GM19035 (cell line): ENCODE measurements at regions not wholly inside any gene's neighbourhood (a gene's known extent, or its start where the extent isn't known, plus 50 kb on each side); places are given as distances from the start of the nearest gene placed in this dataset.

Source experiments
- ATAC-seq: cut with Tn5 transposase; IDR thresholded peaks from one replicate; pipeline ENCODE4 v1.9.1; 2021; ENCODE audit not compliant: unreplicated experiment

DNA sequence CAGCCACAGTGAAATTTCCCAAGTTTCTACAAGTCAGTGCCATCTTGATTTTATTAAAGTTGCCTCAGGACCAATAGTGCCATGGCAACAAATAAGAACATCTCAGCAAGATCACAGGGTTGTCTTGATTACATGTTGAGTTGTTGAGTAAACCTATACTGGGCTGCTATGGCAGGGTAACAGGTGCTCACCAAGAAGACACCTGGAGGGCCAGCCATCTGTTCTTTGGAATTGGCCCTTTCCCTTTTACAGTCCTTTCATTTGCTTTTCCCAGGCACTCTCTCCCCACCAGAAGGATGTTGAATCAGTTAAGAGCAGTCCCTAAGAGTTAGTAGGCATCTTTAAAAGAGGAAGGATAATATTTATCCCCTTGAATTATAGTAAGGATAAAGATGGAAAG is 582.0 kb downstream of the TNS3 start:
- no peak for ATAC-seq

DNA sequence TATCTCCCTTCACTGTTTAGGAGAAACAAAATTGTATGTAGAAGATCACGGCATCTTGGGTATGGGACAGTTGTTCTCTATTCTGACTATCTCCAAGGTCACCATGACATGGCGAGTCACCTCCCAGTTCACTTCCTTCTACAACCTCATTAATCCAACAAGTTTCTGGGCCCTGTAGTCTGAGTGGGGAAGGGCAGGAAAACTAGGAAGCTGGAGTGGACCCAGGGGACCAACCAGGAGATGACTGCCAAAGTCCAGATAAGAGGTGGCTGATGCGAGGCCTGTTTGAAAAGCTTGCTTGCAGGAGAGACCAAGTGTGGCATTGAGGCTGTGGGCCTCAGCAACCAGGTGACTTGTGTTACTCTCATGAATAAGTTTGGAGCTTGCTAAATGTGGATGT is 584.9 kb downstream of the TNS3 start:
- ATAC-seq = no peak

- no peak for ATAC-seq
These were observed 588.5 kb downstream of the TNS3 start for GRCh38 chr7:46993396-46993795.

DNA sequence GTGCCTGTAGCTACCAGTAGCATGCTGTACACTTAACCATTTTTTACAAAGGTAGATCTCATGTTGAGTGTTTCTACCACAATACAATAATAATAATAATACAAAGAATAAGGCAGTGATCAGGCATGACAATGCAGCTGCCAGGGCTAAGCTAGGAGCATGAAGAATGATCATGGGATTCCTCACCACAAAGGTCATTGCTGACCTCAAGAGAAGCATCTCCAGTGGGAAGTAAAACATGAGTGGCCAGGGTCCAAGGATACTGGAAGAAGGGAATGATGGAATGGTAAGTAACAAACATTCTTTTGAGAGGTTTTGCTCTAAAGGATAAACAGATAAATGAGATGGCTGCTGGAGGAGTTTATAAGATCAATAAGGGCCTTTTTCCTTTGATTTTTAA is 591.1 kb downstream of the TNS3 start:
- ATAC-seq = no peak

GRCh38 chr7:46989247-46989646 is 592.7 kb downstream of the TNS3 start:
- no peak for ATAC-seq

- no peak for ATAC-seq
These were observed 599.0 kb downstream of the TNS3 start for GRCh38 chr7:46982928-46983327.

- ATAC-seq = no peak
These were observed 602.5 kb downstream of the TNS3 start for GRCh38 chr7:46979439-46979838.

GRCh38 chr7:46975493-46975892 is 606.4 kb downstream of the TNS3 start:
- no peak for ATAC-seq

GRCh38 chr7:46972205-46972604 is 609.7 kb downstream of the TNS3 start:
- no peak for ATAC-seq

GRCh38 chr7:46970476-46970875 is 611.4 kb downstream of the TNS3 start:
- no peak for ATAC-seq

- ATAC-seq = no peak
These were observed 611.8 kb downstream of the TNS3 start for GRCh38 chr7:46970131-46970430.

DNA sequence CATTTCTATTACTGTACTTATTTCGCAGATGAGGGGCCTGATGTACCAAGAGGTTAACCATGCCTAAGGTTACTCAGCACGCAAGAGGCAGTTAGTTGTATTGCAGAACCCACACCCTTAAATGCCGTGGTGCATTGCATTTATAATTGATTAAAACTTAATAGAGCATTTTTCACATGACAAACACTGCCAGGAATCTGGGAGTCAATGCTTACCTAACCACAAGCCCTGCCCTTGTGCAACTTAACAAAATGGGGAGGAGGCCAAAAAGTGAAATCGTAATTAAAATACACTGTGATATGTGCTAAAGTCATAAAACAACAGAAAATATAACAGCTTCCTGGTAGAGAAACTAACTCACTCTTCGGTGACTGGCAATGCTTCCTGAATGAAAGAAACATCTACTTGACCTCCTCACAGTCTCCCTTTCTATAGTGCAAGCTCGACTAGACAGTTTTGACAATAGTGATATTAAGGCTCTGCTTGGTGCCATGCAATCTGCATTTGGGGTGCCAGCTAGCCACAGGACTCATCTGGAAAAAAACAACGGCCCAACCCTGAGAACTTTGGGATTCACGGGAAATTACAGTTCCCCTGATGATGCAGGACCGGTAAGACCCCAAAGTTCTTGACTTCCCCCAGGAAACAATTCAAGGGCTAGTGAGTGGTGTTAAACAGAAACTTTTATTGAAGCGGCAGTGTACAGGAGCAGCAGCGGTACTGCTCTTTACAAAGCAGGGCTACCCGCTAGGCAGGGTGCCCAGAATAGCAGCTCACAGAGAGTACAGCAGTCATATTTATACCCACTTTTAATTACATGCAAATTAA is 612.4 kb downstream of the TNS3 start:
- ATAC-seq = no peak

DNA sequence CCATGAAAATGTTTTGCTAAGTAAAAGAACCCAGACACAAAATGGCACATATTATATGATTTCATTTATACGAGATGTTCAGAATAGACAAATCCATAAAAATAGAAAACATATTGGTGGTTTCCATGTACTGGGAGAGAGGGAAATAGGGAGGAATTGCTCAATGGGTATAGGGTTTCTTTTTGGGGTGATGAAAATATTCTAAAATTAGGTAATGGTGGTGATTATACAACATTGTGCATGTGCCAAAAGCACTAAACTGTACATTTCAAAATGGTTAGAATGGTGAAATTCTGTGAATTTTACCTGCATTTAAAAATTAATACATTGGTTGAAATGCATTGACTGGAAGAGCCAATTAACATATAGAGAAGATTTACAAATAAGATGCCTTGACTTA is 613.9 kb downstream of the TNS3 start:
- no peak for ATAC-seq

- ATAC-seq = no peak
These were observed 618.2 kb downstream of the TNS3 start for GRCh38 chr7:46963719-46964118.

GRCh38 chr7:46960970-46961369 is 620.9 kb downstream of the TNS3 start:
- no peak for ATAC-seq

DNA sequence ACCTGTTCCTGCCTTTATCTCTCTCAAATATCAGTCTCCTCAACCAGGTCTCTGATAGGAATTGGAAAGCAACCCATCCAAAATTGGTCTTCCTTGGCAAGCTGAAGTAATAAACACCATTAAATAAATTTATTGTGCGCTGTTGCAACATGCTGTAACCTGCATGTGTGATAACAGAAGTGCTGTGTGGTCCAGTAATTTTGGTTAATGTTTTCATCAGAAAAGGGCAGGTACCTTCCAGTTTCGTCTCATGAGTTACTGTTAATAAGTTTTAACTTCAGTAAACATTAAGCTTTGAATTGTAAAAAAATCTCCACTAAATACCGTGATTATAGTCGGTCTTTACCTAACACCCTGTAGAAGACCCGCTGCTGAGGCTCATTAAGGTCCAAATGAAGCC is 624.7 kb downstream of the TNS3 start:
- ATAC-seq = no peak

- no peak for ATAC-seq
These were observed 626.4 kb downstream of the TNS3 start for GRCh38 chr7:46955531-46955930.

DNA sequence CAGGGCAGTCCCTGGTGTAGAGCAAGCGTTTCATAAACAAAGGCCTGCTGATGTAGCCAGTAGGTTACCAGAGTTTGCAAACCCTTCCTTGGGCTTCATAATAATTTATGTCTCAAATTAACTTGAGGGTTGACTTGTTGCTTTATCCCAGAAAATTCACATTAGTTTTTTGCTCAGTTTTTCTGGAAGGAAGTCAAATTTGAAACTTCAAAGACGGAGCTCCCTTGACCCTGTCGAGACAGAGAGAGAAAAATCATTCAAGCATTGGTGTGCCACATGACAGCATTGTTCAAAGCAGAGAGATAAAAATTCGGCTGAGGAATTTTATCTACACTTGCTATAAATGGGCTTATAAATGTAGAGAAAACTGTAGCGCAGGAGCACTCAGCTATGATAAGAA is 627.7 kb downstream of the TNS3 start:
- ATAC-seq = no peak

GRCh38 chr7:46953008-46953407 is 628.9 kb downstream of the TNS3 start:
- ATAC-seq = no peak

GRCh38 chr7:46949270-46949931 is 632.5 kb downstream of the TNS3 start:
- ATAC-seq = no peak

DNA sequence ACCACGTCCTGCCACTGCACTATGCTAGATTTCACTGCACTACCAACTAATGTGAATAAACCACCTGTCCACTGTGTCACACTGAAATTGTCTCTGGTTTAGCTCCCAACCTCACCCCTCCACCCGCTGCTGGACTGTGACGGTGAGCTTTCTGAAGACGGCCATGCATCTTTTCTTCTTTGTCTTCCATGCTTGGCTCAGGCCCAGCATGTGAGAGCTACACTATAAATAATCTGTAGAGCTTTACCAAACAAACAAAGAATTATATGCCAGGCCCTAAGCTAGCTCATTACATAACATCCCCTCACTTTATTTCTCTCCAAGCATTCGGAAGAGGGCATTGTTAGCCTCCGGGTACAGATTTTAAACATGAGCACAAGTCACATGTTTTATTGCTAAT is 633.2 kb downstream of the TNS3 start:
- no peak for ATAC-seq

GRCh38 chr7:46945328-46945727 is 636.6 kb downstream of the TNS3 start:
- ATAC-seq = no peak

GRCh38 chr7:46943996-46944395 is 637.9 kb downstream of the TNS3 start:
- no peak for ATAC-seq
